CD14-positive monocyte (primary cell): ENCODE measurements at regions not wholly inside any gene's neighbourhood (a gene's known extent, or its start where the extent isn't known, plus 50 kb on each side); places are given as distances from the start of the nearest gene placed in this dataset.

Source experiments
- DNase-seq, 3 donors: peaks; one replicate each; pipeline ENCODE4 v3.0.0-alpha.2; 2011 to 2022
- H2AFZ ChIP-seq: 2 replicates; pipeline ENCODE4 v1.6.0; 2012; ENCODE audit warnings: mild to moderate bottlenecking, low read depth, low read length, inconsistent platforms; ENCODE audit not compliant: insufficient read depth, poor library complexity, severe bottlenecking
- H3K27ac ChIP-seq, 2 donors: 1 replicate in 1 of 2; 2 replicates in 1 of 2; pipeline ENCODE4 v1.5.1; 2012 to 2013; ENCODE audit warnings: low read length in 2 of 2, control low read depth in 1 of 2, inconsistent platforms in 1 of 2, low read depth in 1 of 2, mild to moderate bottlenecking in 1 of 2
- H3K27me3 ChIP-seq, 2 donors: one replicate each; pipeline versions ENCODE4 v1.6.0 to v1.6.1; 2011 to 2013; ENCODE audit warnings: low read length in 2 of 2; ENCODE audit not compliant: control insufficient read depth in 2 of 2, insufficient read depth in 2 of 2
- H3K36me3 ChIP-seq, 2 donors: replicated peaks in 1 of 2; 1 replicate in 1 of 2; 2 replicates in 1 of 2; pipeline versions ENCODE4 v1.5.1 to v1.6.1; 2012 to 2013; ENCODE audit warnings: low read length in 2 of 2, control low read depth in 1 of 2, inconsistent platforms in 1 of 2, mild to moderate bottlenecking in 1 of 2; ENCODE audit not compliant: insufficient read depth in 2 of 2, control insufficient read depth in 1 of 2
- H3K4me1 ChIP-seq, 2 donors: 1 replicate in 1 of 2; 2 replicates in 1 of 2; pipeline versions ENCODE4 v1.5.1 to v1.6.1; 2012 to 2013; ENCODE audit warnings: low read length in 2 of 2, control low read depth in 1 of 2, inconsistent platforms in 1 of 2, mild to moderate bottlenecking in 1 of 2, moderate library complexity in 1 of 2; ENCODE audit not compliant: insufficient read depth in 2 of 2, control insufficient read depth in 1 of 2
- H3K4me2 ChIP-seq: replicated peaks from 2 replicates; pipeline ENCODE3; 2012; ENCODE audit warnings: low read length, moderate library complexity, mild to moderate bottlenecking; ENCODE audit not compliant: poor library complexity, severe bottlenecking; ENCODE audit errors: extremely low read depth
- H3K4me3 ChIP-seq, 3 experiments: fragments of 200-600 bp in 1 of 3; sonication (generic) in 1 of 3; replicated peaks in 1 of 3; 1 replicate in 2 of 3; 2 replicates in 1 of 3; pipeline ENCODE4 v1.5.1; 2011 to 2013; ENCODE audit warnings: low read length in 3 of 3, mild to moderate bottlenecking in 3 of 3, control low read depth in 2 of 3, low read depth in 2 of 3, inconsistent platforms in 1 of 3, moderate library complexity in 1 of 3
- H3K79me2 ChIP-seq: 2 replicates; pipeline ENCODE4 v1.6.0; 2012; ENCODE audit warnings: mild to moderate bottlenecking, control low read depth, inconsistent platforms, low read length, moderate library complexity; ENCODE audit not compliant: insufficient read depth
- H3K9ac ChIP-seq: 2 replicates; pipeline ENCODE4 v1.6.0; 2017; ENCODE audit warnings: low read length, mild to moderate bottlenecking; ENCODE audit not compliant: insufficient read depth, poor library complexity, severe bottlenecking
- H3K9me3 ChIP-seq, 2 donors: replicated peaks in 1 of 2; 1 replicate in 1 of 2; 2 replicates in 1 of 2; pipeline versions ENCODE4 v1.5.1 to v1.6.1; 2012 to 2013; ENCODE audit warnings: low read length in 2 of 2, control low read depth in 1 of 2; ENCODE audit not compliant: control insufficient read depth in 1 of 2, insufficient read depth in 1 of 2
- H4K20me1 ChIP-seq: 2 replicates; pipeline ENCODE4 v1.6.0; 2012; ENCODE audit warnings: mild to moderate bottlenecking, low read length, control low read depth, moderate library complexity; ENCODE audit not compliant: insufficient read depth
- H3K27ac Mint-ChIP-seq, 7 donors: one replicate each; pipeline ENCODE4 v1.8.0; 2020; ENCODE audit warnings: mild to moderate bottlenecking in 7 of 7, mixed read lengths in 7 of 7, moderate library complexity in 6 of 7, inconsistent platforms in 2 of 7
- H3K27me3 Mint-ChIP-seq, 3 donors: one replicate each; pipeline ENCODE4 v1.8.0; 2021 to 2022; ENCODE audit warnings: low read depth in 3 of 3, mild to moderate bottlenecking in 3 of 3, mixed read lengths in 3 of 3, moderate library complexity in 3 of 3, inconsistent platforms in 1 of 3
- H3K36me3 Mint-ChIP-seq, 2 donors: one replicate each; pipeline ENCODE4 v1.8.0; 2020; ENCODE audit warnings: mixed read lengths in 2 of 2, inconsistent platforms in 1 of 2, mild to moderate bottlenecking in 1 of 2
- H3K4me1 Mint-ChIP-seq: one replicate; pipeline ENCODE4 v1.8.0; 2020; ENCODE audit warnings: mild to moderate bottlenecking, mixed read lengths
- H3K4me3 Mint-ChIP-seq, 2 donors: one replicate each; pipeline ENCODE4 v1.8.0; 2020; ENCODE audit warnings: mild to moderate bottlenecking in 2 of 2, mixed read lengths in 2 of 2, moderate library complexity in 1 of 2
- H3K9me3 Mint-ChIP-seq, 7 donors: one replicate each; pipeline ENCODE4 v1.8.0; 2020 to 2022; ENCODE audit warnings: mixed read lengths in 7 of 7, mild to moderate bottlenecking in 6 of 7, moderate library complexity in 6 of 7, inconsistent platforms in 2 of 7
- WGBS: methylation state at CpG from one replicate; pipeline ENCODE4 v1.1.5; 2013; ENCODE audit warnings: missing lambda C conversion rate; ENCODE audit not compliant: insufficient coverage; 5-methylcytosine and 5-hydroxymethylcytosine counted together
- intact Hi-C, 2 donors: fragments of 100-400 bp; cut with micrococcal nuclease; formaldehyde crosslinking; loops; one replicate each; pipeline versions ENCODE4 v1.15.0 to v1.15.1; 2023
- TF ChIP-seq, protein P1 (sequence below): fragments of 200-600 bp; IDR thresholded peaks from one replicate; pipeline ENCODE4 v1.8.0; 2022; ENCODE audit warnings: antibody characterized with exemption, mild to moderate bottlenecking

DNA sequence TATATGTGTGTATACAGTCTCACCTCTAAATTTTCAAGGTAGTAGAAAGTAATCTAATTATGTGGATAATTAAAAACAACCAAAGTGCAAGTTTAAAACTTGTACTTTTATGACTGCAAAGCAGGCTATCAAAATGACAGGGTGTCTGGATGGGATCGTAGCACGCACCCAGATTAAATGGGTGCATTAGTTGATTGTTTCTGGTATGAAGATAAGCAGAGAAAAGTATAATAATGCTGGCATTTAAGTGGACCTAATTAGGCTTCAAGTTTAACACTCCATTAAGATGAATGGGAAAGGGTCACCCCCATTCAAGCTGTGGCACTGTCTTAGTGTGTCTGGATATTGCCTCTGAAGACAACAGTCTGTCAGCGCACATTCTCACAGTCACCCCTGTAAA, 124.6 kb upstream of the ZEB2 start:
- H3K9me3 ChIP-seq, result no peaks in the 10 kb centered on the region
- no peak for DNase-seq

GRCh38 chr2:144643537-144644336, 123.8 kb upstream of the ZEB2 start:
- no peak overlapping the region for H3K27ac ChIP-seq
- Mint-ChIP-seq H3K4me3 (no peak overlapping the region), H3K36me3 (peaks cover 0 to 10% of the 10 kb centered on the region in 2 donors), H3K9me3 (peaks cover 0 to 6% (median 2%) of the 10 kb centered on the region in 7 donors), H3K27me3 (no peaks in the 10 kb centered on the region), H3K4me1 (peaks cover 35% of the 10 kb centered on the region), H3K27ac (peak overlapping the region in 6 of 7 donors; percentile 21 to 69 (median 49))
- H3K9ac ChIP-seq, result no peak overlapping the region
- H2AFZ ChIP-seq, result no peak overlapping the region
- peaks cover 14 to 30% of the 10 kb centered on the region in 2 donors for H3K4me1 ChIP-seq
- H3K27me3 ChIP-seq, result no peaks in the 10 kb centered on the region
- WGBS, result 100% methylated on average over 2 of the region's 6 CpGs
- TF ChIP-seq, protein P1, sequence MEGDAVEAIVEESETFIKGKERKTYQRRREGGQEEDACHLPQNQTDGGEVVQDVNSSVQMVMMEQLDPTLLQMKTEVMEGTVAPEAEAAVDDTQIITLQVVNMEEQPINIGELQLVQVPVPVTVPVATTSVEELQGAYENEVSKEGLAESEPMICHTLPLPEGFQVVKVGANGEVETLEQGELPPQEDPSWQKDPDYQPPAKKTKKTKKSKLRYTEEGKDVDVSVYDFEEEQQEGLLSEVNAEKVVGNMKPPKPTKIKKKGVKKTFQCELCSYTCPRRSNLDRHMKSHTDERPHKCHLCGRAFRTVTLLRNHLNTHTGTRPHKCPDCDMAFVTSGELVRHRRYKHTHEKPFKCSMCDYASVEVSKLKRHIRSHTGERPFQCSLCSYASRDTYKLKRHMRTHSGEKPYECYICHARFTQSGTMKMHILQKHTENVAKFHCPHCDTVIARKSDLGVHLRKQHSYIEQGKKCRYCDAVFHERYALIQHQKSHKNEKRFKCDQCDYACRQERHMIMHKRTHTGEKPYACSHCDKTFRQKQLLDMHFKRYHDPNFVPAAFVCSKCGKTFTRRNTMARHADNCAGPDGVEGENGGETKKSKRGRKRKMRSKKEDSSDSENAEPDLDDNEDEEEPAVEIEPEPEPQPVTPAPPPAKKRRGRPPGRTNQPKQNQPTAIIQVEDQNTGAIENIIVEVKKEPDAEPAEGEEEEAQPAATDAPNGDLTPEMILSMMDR, result no peak
- no peak overlapping the region for H3K4me3 ChIP-seq
- intact Hi-C loops, result no loop called here
- no peaks in the 10 kb centered on the region for H3K79me2 ChIP-seq
- no peaks in the 10 kb centered on the region for H3K9me3 ChIP-seq
- no peak overlapping the region for H3K4me2 ChIP-seq
- no peaks in the 10 kb centered on the region for H4K20me1 ChIP-seq
- H3K36me3 ChIP-seq, result no peaks in the 10 kb centered on the region
- no peak for DNase-seq

More for the DNA sequence above, 124.6 kb upstream of the ZEB2 start:
- H3K4me3 Mint-ChIP-seq, result no peak overlapping the region
- peak overlapping the region in 1 of 2 donors; percentile 55 for H3K27ac ChIP-seq
- TF ChIP-seq, protein P1, result no peak
- H3K4me3 ChIP-seq, result no peak overlapping the region
- peaks cover 14 to 30% of the 10 kb centered on the region in 2 donors for H3K4me1 ChIP-seq
- peaks cover 2 to 10% of the 10 kb centered on the region in 2 donors for H3K36me3 Mint-ChIP-seq
- peak overlapping the region in 1 of 7 donors; percentile 78 for H3K27ac Mint-ChIP-seq
- no peak overlapping the region for H3K4me2 ChIP-seq
- no peaks in the 10 kb centered on the region for H3K27me3 ChIP-seq
- no peak overlapping the region for H3K9ac ChIP-seq
- H3K79me2 ChIP-seq, result no peaks in the 10 kb centered on the region
- 96% methylated on average over 3 of the region's 3 CpGs for WGBS
- peaks cover 0 to 4% (median 3%) of the 10 kb centered on the region in 7 donors for H3K9me3 Mint-ChIP-seq
- no peak overlapping the region for H2AFZ ChIP-seq
- no peaks in the 10 kb centered on the region for H4K20me1 ChIP-seq
- peaks cover 35% of the 10 kb centered on the region for H3K4me1 Mint-ChIP-seq
- intact Hi-C loops, result no loop called here
- no peaks in the 10 kb centered on the region for H3K27me3 Mint-ChIP-seq
- no peaks in the 10 kb centered on the region for H3K36me3 ChIP-seq
